ENCODE measurements at regions not wholly inside any gene's neighbourhood (a gene's known extent, or its start where the extent isn't known, plus 50 kb on each side); places are given as distances from the start of the nearest gene placed in this dataset.
A peak's percentile ranks its signal among the peaks of the same experiment; 100 is the strongest.

DNA sequence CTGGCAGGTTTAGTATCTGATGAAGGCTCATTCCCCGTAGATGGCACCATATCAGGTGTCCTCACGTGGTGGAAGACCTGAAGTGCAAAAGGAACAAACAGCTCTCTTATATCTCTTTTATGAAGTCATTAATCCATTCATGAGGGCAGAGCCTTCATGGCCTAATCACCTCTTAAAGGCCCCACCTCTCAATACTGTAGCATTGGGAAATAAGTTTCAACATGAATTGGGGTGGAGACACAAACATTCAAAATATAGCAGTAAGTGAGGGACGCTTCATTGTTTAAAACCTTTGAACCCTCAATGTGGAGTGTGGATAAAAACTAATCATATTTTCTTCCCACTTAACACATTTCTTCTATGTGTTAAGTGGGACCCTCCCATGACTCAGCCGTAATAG lies 489.4 kb upstream of the WWC1 start:
- peaks cover 36% of the 10 kb centered on the region for H3K4me1 ChIP-seq (ENCODE audit: insufficient read depth)
- no peaks in the 10 kb centered on the region for H3K9me3 ChIP-seq (ENCODE audit: low read depth)
- no peak for DNase-seq
- TF ChIP-seq EZH2 (IDR thresholded peaks at IDR 0.05; ENCODE audit: insufficient read depth, poor library complexity, severe bottlenecking) (no peak), EZH2phosphoT487 (IDR thresholded peaks at IDR 0.05; ENCODE audit: insufficient read depth, low read depth) (no peak)
- peaks cover 74% of the 10 kb centered on the region for H3K79me2 ChIP-seq (ENCODE audit: insufficient read depth)
- H3K27ac ChIP-seq: no peak overlapping the region
- in situ Hi-C loops (cut with MboI): no loop called here
- H3K27me3 ChIP-seq (replicated peaks; ENCODE audit: insufficient read depth): no peaks in the 10 kb centered on the region
- H4K20me1 ChIP-seq (ENCODE audit: insufficient read depth): no peaks in the 10 kb centered on the region
- 77 to 91% methylated on average over 4 of the region's 4 CpGs for WGBS, 2 experiments (ENCODE audit: low coverage in 1 of 2, low lambda C conversion rate in 2 of 2, missing lambda C conversion rate in 2 of 2)
- H3K36me3 ChIP-seq (ENCODE audit: low read depth): no peaks in the 10 kb centered on the region; the same call in 1 of the 2 replicates
- peaks cover 4% of the 10 kb centered on the region for H3K9me2 ChIP-seq (ENCODE audit: insufficient read depth)
- no peak overlapping the region for H3K9ac ChIP-seq
- H2AFZ ChIP-seq: no peak overlapping the region
- H3K4me3 ChIP-seq: no peak overlapping the region
- no peak overlapping the region for H3K4me2 ChIP-seq (ENCODE audit: unreplicated experiment)
- H3F3A ChIP-seq (ENCODE audit: insufficient read depth): peaks cover 15% of the 10 kb centered on the region; the same call in 1 of the 2 replicates

DNA sequence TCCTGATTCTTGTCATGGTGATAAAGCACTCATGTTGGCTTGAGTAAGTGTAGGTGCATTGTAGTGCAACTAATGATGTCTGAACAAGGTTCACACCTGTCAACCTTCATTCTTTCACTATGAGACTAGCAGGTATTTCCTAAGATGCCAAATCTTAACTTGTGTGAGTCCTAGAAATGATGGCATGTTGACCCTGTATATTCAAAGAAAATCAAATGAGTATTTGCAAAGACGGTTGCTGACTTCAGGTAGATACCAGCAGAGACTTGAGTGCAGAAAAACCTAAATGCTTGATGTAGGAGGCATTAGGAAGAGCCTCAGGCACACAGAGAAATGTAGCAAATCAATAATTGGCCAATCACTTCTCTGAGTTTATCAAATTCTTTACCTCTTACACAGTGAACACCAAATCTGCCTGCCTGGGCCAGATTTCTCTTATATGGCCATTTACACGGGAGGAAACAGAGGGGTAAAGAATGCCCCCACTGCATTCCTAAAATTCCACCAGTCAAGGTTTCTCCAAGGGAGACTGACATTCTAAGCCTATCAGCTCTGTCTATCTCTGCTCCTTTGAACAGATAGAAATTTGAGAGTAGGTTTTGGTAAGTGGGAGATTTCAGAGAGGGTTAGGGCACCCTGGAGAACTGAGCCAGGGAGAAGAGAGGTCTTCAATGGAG lies 488.6 kb upstream of the WWC1 start:
- Histone ChIP-seq H3K4me1 (ENCODE audit: insufficient read depth) (peaks cover 28% of the 10 kb centered on the region), H3K9me3 (ENCODE audit: low read depth) (no peaks in the 10 kb centered on the region), H3K36me3 (ENCODE audit: low read depth) (no peaks in the 10 kb centered on the region; the same call in 1 of the 2 replicates), H3K27ac (no peak overlapping the region), H2AFZ (no peak overlapping the region), H3K9ac (no peak overlapping the region), H3F3A (ENCODE audit: insufficient read depth) (peaks cover 15% of the 10 kb centered on the region; the same call in 1 of the 2 replicates), H3K4me2 (ENCODE audit: unreplicated experiment) (peak overlapping the region; percentile 36), H4K20me1 (ENCODE audit: insufficient read depth) (no peaks in the 10 kb centered on the region), H3K4me3 (no peak overlapping the region), H3K79me2 (ENCODE audit: insufficient read depth) (peaks cover 77% of the 10 kb centered on the region), H3K9me2 (ENCODE audit: insufficient read depth) (peaks cover 4% of the 10 kb centered on the region), H3K27me3 (replicated peaks; ENCODE audit: insufficient read depth) (no peaks in the 10 kb centered on the region)
- TF ChIP-seq EZH2 (IDR thresholded peaks at IDR 0.05; ENCODE audit: insufficient read depth, poor library complexity, severe bottlenecking) (no peak), EZH2phosphoT487 (IDR thresholded peaks at IDR 0.05; ENCODE audit: insufficient read depth, low read depth) (no peak)
- in situ Hi-C loops (cut with MboI): no loop called here
- no peak for DNase-seq
- 42 to 45% methylated on average over 2 of the region's 2 CpGs for WGBS, 2 experiments (ENCODE audit: low coverage in 1 of 2, low lambda C conversion rate in 2 of 2, missing lambda C conversion rate in 2 of 2)

DNA sequence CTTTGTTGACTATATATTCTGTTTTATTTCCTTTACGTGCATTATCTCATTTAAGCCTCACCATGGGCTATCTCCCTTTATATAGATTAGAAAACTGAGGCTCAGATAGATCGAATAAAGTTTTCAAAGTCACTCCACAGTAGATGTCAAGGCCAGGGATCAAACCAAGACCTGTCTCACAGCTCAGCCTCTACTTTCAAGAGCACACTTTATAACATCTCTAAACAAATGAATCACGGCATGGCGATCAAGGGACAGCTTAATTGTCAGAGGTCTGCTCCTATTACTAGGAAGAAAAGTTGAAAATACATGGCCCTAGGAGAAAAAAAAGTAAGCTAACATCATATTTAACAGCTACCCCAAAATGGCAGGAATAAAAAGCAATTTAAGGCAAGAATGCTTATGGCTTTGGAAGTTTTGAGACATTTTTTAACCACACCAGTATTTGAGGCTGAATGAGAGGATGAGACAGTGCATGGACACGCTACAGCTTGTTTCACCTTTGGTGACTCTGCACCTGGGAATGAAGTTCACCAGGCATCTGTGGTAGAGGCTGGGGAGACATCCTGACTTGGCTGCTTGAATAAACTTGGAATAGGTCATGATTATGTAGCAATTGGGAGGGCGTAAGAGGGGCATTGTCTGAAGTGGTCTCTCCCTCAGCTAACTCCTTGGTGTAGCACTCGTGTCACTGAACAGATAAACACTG lies 486.8 kb upstream of the WWC1 start:
- 73 to 76% methylated on average over 7 of the region's 7 CpGs for WGBS, 2 experiments (ENCODE audit: low coverage in 1 of 2, low lambda C conversion rate in 2 of 2, missing lambda C conversion rate in 2 of 2)
- TF ChIP-seq EZH2 (IDR thresholded peaks at IDR 0.05; ENCODE audit: insufficient read depth, poor library complexity, severe bottlenecking) (no peak), EZH2phosphoT487 (IDR thresholded peaks at IDR 0.05; ENCODE audit: insufficient read depth, low read depth) (no peak)
- no peaks in the 10 kb centered on the region for H3K9me3 ChIP-seq (ENCODE audit: low read depth)
- H3K4me3 ChIP-seq: no peak overlapping the region
- 0 out of 2 replicates have a peak, but pooled peaks cover 8% of the 10 kb centered on the region for H3F3A ChIP-seq (ENCODE audit: insufficient read depth)
- no peaks in the 10 kb centered on the region for H3K27me3 ChIP-seq (replicated peaks; ENCODE audit: insufficient read depth)
- peaks cover 4% of the 10 kb centered on the region for H3K9me2 ChIP-seq (ENCODE audit: insufficient read depth)
- peaks cover 19% of the 10 kb centered on the region for H3K4me1 ChIP-seq (ENCODE audit: insufficient read depth)
- H3K9ac ChIP-seq: no peak overlapping the region
- no peak for DNase-seq
- H3K4me2 ChIP-seq (ENCODE audit: unreplicated experiment): no peak overlapping the region
- peaks cover 78% of the 10 kb centered on the region for H3K79me2 ChIP-seq (ENCODE audit: insufficient read depth)
- no peak overlapping the region for H2AFZ ChIP-seq
- H3K27ac ChIP-seq: no peak overlapping the region
- in situ Hi-C loops (cut with MboI): no loop called here
- peaks cover 6% of the 10 kb centered on the region; the same call in 1 of the 2 replicates for H3K36me3 ChIP-seq (ENCODE audit: low read depth)
- H4K20me1 ChIP-seq (ENCODE audit: insufficient read depth): no peaks in the 10 kb centered on the region

DNA sequence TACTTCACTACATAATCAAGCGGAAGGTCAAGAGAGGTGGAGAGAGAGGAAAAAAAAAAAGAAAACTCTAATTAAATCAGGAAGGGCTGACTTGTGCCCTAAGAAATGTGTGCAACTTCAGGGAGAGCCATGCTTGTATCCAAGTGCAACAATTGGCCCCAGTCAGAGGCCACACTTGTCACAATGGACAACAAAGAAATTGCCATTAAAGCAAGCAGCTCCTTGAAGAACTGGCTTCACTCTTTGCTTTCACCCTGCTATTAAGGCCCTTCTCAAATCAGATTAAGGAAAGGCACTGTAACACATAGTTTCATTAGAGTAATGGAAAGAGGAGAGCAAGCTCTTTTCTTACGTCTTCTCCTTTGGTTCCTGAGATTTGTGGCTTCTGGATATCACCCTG lies 480.9 kb upstream of the WWC1 start:
- Histone ChIP-seq H3K9me3 (ENCODE audit: low read depth) (no peaks in the 10 kb centered on the region), H3K9ac (no peak overlapping the region), H3F3A (ENCODE audit: insufficient read depth) (peaks cover 19% of the 10 kb centered on the region), H3K27me3 (replicated peaks; ENCODE audit: insufficient read depth) (no peaks in the 10 kb centered on the region), H4K20me1 (ENCODE audit: insufficient read depth) (no peaks in the 10 kb centered on the region), H3K4me3 (no peak overlapping the region), H3K4me1 (ENCODE audit: insufficient read depth) (peaks cover 32% of the 10 kb centered on the region), H3K79me2 (ENCODE audit: insufficient read depth) (peaks cover 65% of the 10 kb centered on the region), H3K4me2 (ENCODE audit: unreplicated experiment) (no peak overlapping the region), H3K9me2 (ENCODE audit: insufficient read depth) (no peaks in the 10 kb centered on the region), H2AFZ (no peak overlapping the region), H3K27ac (no peak overlapping the region), H3K36me3 (ENCODE audit: low read depth) (0 out of 2 replicates have a peak, but pooled peaks cover 6% of the 10 kb centered on the region)
- in situ Hi-C loops (cut with MboI): loop anchor here (10.0 kb wide), 1 partner anchor 86 kb away; no protein-coding TSS in a partner anchor
- no peak for DNase-seq
- TF ChIP-seq EZH2 (IDR thresholded peaks at IDR 0.05; ENCODE audit: insufficient read depth, poor library complexity, severe bottlenecking) (no peak), EZH2phosphoT487 (IDR thresholded peaks at IDR 0.05; ENCODE audit: insufficient read depth, low read depth) (no peak)
- WGBS, 2 experiments (ENCODE audit: low coverage in 1 of 2, low lambda C conversion rate in 2 of 2, missing lambda C conversion rate in 2 of 2): 92 to 95% methylated on average over 2 of the region's 2 CpGs
